Activated gamma-delta T cell treated with Interleukin-2 at 50 U/mL for 16 hours (primary cell): ENCODE measurements at regions not wholly inside any gene's neighbourhood (a gene's known extent, or its start where the extent isn't known, plus 50 kb on each side); places are given as distances from the start of the nearest gene placed in this dataset.

Experiments
- DNase-seq: peaks from one replicate; pipeline ENCODE4 v3.0.0-alpha.2; 2020

- no peak for DNase-seq
These were observed 452.1 kb downstream of the TCERG1L start for GRCh38 chr10:130859427-130859826.

DNA sequence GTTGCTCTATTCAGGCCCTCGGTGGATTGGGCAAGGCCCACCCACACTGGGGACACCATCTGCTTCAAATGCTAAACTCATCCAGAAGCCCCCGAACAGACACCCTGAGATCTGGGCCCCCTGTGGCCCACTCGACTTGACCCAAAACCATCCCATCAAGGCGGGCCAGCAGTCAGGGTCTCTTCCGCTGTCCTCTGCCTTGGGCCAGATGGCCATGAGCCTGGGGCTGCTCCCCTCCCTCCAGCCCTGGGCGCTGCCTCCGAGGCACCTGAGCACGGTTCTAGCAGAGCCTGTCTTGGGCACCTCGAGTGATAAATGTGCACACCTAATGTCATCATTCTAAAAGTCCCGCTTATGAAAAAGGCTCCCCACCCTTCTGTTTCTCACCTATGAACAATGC lies 449.4 kb downstream of the TCERG1L start:
- DNase-seq = no peak

DNA sequence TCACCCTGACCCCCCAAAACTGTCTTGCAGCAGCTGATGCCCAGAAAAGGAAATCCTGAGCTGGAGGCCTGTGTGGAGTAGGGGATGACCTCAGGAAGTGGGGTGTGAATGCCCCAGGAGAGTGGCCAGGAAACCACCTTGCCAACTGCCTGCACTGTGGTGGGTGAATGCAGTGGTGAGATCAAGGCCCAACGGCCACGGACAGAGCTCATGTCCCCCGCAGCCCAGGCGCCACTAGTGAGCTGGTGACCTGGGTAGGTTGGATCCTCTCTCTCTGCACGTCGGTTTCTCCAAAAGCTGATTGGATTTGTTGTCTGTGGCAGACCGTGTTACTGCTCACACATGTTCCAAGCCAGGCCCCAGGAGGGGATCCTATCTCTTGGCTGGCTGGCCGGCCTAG lies 448.9 kb downstream of the TCERG1L start:
- DNase-seq = no peak

GRCh38 chr10:130863044-130863443 lies 448.5 kb downstream of the TCERG1L start:
- DNase-seq = no peak

DNA sequence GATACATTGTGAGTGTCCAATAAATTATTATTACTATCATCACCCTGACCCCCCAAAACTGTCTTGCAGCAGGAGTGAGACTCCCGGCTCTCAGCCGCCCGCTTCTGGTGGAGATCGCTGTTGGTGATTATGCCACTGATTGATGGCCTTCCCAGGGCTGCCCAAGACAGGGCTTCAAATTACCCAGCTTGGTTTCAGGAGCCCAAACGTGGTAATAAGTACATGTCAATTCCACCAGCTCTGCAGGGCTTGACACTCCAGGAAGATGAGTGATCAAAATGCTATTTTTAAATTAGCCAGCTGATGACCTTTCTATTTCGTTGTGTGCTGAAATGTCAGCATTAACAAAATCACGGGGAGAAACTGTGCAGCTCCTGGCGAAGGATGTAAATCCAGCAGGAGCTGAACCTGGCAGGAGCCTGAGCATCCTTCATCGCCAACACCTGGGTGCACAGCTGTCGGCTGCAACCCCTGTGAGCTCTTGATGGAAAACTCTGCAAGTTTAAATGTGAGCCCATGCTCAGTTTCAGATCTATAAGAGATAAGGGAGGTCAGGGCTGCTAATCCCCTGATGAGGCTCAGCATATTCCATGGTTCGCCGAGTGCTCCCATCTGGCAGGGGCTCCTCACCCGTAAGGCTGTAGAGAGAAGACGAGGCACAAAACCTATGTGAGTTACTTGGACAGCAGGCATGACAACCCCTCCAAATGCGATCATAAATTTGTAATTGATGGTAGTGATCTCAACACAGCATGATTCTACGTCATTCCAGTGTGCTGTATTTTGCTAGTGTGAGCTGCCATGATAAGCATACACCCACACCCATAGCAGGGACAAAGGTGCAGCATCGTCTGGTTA lies 446.3 kb downstream of the TCERG1L start:
- no peak for DNase-seq

DNA sequence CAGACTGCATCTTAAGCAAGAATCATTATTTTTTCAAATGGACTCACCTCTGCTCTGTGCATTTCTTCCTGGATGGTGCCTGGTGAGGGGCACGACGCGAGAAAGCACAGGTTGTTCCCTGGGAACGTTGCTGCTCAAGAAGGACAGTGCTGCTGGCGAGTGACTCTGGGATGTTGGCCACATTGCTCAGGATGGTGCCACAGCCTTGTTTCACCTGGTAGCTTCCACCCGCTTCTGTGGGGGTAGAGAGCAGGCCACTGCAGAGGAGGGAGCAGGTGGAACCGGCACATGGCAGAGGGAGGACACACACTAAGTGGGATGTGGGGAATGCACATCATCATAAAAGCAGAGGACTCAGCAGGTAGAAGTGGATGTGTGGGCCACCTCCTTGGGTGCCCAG lies 444.7 kb downstream of the TCERG1L start:
- DNase-seq = no peak

DNA sequence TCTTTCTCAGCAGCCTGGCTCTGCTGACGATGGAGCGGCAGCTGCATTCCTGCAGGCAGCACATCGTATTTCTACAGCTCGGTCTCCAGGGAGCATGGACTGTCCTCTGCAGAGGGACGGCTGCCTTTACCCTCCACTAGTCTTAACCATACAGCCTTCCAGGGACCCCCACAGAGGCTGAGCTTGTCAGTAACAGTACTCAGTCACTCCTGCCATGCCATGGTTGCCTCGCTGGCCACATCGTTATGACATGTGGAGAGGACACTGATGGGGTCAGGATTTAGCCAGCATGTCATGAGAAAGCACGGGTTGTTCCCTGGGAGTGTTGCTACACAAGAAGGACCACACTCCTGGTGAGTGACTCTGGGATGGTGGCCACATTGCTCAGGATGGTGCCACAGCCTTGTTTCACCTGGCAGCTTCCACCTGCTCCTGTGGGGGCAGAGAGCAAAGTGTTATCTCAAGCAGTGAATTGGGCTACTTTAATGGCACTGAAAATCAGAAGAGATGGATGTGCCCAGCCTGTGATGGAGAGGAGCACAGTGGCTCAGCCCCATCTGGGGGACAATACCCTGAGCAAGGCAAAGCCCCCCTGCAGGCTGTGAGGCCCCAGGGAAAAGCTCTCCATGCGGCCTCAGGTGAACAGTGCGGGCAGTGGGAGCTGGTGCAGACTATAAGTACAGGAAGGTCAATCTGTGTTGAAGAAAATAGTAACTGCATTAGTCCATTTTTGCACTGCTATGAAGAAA lies 443.9 kb downstream of the TCERG1L start:
- DNase-seq = no peak

DNA sequence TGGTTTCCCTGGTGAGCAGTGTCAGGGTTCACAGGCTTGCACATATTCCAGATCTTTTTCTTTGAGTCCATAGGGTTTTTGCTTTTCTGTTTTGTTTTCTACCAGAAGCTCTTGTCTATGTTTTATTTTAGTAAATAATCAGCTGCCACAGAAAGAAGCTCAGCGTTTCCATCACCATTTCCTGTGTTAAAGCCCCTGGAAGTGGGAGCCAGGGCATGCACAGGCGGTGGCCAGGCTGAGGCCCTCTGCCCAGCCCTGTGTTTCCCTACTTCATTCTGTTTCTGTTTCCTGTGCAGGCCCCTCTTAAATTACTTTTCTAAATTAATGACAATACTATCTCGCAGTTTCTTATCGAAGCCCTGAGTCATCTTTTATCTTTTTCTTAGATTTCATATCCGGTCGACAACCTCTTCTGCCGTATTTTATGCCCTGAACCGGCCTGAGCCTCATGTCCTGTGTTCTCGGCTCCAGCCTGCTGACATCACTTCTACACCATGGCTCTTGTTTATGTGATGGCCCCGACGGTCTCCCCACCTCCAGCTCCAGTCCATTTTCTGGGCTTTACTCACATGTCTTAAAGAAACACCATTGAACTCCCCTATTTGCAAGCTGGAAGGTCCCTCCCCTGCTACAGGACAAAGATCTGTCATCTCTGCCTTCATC lies 442.2 kb downstream of the TCERG1L start:
- no peak for DNase-seq

DNA sequence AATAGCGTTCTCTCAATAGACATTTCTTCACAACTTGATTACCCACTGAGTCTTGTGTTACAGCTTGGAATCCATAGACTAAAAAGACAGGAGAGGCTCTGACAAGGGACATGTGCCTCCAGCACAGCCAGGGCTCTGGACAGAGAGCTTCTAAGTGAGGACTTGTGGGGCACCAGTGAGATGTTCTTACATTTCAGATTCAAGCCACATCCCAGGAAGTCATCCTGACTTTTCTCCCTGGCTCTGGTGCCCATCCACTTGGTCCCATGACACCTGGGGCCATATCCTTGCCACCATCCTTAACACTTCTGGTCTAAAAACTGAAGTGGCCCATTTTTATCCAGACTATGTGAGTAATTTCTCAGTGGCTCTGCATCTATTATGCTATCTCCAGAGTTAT lies 440.1 kb downstream of the TCERG1L start:
- DNase-seq = no peak

GRCh38 chr10:130873636-130874035 lies 437.9 kb downstream of the TCERG1L start:
- DNase-seq = no peak

GRCh38 chr10:130875116-130875515 lies 436.4 kb downstream of the TCERG1L start:
- DNase-seq = no peak

- DNase-seq = no peak
These were observed 435.5 kb downstream of the TCERG1L start for GRCh38 chr10:130875897-130876472.

DNA sequence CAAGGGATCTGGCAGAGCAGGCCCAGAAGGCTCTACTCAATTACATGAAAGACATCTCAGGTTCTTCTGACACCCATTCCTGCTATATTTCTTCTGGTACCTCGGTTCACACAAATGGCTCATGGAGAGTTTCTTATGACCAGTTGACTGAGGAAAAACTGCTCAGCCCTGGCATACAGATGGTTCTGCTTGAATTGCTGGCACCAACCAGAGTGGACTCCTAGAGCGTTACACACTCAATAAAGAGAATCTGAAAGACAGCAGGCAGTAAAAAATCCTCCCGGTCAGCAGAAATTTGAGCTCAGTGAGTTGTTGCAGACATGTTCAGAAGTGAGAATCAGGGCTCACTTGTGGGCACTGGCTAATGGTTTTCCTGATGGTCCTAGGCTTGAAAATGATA lies 434.4 kb downstream of the TCERG1L start:
- DNase-seq = no peak

GRCh38 chr10:130878131-130878530 lies 433.4 kb downstream of the TCERG1L start:
- no peak for DNase-seq

DNA sequence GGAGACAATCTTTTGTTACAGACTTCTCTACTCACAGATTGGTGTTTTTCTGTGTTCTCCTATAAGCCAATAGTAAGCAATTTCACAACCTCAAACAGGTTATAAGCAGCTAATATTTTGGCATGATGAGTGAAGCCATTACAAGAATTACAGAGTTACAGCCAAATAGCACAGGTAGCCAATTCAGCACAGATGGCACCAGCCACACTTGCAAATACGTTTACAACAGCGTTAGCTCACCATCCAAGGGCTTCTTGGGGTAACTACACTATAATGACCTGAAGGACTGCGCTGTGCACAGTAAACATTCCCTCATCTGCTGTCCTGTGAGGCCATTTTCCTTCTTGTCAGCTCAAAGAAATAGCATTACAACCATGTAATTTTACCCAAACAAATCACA lies 428.6 kb downstream of the TCERG1L start:
- no peak for DNase-seq

DNA sequence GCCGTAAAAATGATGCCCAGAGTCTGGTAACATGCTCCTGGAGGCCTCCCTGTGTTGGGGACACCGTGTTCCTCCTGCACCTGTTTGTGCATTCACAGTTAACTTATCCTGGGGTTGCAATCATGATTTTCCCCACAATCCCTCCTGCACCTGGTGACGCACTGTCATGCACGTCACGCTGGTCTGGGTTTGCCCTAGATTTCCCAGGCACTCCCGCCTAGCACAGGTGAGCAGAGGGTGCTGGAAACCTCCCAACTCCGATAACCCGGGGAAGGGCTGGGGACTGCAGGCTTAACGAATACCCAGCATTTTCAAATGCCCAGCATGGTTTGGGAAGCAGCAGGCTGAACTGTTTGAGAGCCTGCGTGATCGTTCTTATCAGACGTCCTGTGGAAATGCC lies 427.1 kb downstream of the TCERG1L start:
- DNase-seq = no peak

DNA sequence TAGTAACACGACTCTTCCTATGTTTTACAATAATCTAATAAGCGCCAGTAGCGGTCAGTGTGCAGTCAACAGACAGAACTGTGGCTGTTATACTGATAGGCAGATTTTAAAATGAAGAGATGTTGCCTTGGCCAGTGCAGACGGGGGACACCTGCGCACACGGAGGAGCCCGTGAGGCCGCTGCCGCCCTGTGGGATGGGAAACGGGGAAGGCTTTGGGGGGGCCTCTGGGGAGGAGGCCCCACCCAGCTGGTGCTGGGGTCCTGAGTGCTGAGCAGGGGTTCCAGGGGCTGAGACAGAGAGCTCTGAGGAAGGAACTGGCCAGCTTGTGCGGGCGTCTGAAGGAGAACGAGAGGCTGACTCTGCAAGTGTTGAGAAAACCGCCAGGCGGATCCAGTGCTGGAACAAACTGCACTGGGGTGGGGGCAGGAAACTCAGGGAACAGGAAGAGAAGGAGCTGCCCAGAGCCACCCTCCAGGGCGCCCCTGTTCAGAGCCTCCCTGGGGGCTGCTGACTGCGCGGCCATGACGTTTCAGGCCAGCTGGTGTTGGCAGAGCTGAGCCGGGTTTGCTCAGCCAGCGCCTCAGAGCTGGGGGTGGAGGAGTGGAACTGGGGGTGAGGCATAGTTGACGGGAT lies 426.4 kb downstream of the TCERG1L start:
- no peak for DNase-seq

GRCh38 chr10:130887170-130887569 lies 424.4 kb downstream of the TCERG1L start:
- no peak for DNase-seq

DNA sequence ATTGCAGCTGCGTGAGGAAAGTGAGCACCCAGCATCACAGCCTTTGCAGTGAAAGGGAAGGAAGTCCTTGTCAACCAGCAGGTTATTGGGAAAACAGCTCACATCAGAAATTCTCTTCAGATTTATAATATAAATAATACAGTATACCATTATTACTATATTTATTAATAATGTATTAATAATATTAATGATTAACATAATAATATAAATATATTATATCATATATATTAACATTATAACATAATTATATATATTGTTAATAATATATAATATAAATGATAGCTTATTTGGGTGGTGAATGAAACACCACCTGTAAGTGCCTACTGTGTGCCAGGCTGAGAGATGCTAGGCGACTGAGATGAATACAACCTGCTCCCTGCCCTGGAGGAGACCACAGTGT lies 423.0 kb downstream of the TCERG1L start:
- no peak for DNase-seq

- DNase-seq = no peak
These were observed 422.3 kb downstream of the TCERG1L start for GRCh38 chr10:130889240-130889639.

- DNase-seq = no peak
These were observed 421.7 kb downstream of the TCERG1L start for GRCh38 chr10:130889780-130890179.

DNA sequence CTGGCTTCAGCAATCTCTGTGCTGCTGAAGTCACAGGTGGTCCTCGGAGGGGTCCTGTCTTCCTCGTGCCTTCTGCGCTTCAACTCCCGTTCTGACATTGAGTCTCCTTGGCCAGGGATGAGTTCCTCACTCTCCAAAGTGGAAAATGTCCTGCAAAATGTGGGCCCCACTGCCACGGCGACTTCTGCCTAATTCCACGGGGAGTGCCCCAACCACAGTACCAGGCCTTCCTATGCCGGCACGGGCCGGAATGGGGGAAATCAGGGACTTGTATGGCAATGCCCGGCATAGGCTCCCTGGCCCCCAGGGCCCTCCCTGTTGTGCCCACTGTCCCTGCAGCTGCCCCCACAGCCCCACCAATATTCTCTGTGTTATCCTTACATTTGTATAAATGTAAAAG lies 420.5 kb downstream of the TCERG1L start:
- DNase-seq = no peak

- DNase-seq = no peak
These were observed 417.1 kb downstream of the TCERG1L start for GRCh38 chr10:130894471-130894870.
